Retinal pigment epithelial cell (primary cell): ENCODE measurements at regions not wholly inside any gene's neighbourhood (a gene's known extent, or its start where the extent isn't known, plus 50 kb on each side); places are given as distances from the start of the nearest gene placed in this dataset.
A peak's percentile ranks its signal among the peaks of the same experiment; 100 is the strongest.

Experiments used
- DNase-seq: peaks from one replicate; pipeline ENCODE4 v3.0.0-alpha.2; 2010; ENCODE audit warnings: low read depth
- H3K4me3 ChIP-seq: 2 replicates; pipeline ENCODE4 v1.5.1; 2011; ENCODE audit warnings: mild to moderate bottlenecking, low read length, control low read depth, moderate library complexity
- TF ChIP-seq, protein P1 (sequence below): conservative IDR thresholded peaks from 2 replicates; pipeline ENCODE4 v1.5.1; 2011; ENCODE audit warnings: low read depth, low read length, control low read depth, inconsistent platforms

DNA sequence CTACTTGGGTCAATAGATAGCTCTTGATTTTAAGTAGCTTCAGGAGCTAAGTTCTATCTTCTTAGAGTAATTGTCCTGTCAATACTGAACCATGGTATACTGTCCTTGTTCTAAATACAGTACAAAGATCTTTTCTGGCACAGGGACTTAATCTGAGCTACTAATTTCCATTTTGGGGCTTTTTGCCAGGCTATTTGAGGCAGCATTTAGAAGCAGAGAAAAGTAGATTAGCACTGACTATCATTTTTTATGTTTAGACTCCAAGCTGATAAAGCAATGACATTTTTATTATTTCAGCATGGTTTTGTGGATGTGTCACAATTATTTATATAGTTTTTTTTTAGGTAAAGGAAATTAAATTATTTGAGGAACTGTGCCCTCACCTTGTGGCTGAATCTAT lies 163.2 kb downstream of the FAT3 start:
- H3K4me3 ChIP-seq = no peak overlapping the region
- TF ChIP-seq, protein P1, sequence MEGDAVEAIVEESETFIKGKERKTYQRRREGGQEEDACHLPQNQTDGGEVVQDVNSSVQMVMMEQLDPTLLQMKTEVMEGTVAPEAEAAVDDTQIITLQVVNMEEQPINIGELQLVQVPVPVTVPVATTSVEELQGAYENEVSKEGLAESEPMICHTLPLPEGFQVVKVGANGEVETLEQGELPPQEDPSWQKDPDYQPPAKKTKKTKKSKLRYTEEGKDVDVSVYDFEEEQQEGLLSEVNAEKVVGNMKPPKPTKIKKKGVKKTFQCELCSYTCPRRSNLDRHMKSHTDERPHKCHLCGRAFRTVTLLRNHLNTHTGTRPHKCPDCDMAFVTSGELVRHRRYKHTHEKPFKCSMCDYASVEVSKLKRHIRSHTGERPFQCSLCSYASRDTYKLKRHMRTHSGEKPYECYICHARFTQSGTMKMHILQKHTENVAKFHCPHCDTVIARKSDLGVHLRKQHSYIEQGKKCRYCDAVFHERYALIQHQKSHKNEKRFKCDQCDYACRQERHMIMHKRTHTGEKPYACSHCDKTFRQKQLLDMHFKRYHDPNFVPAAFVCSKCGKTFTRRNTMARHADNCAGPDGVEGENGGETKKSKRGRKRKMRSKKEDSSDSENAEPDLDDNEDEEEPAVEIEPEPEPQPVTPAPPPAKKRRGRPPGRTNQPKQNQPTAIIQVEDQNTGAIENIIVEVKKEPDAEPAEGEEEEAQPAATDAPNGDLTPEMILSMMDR = no peak
- no peak for DNase-seq

DNA sequence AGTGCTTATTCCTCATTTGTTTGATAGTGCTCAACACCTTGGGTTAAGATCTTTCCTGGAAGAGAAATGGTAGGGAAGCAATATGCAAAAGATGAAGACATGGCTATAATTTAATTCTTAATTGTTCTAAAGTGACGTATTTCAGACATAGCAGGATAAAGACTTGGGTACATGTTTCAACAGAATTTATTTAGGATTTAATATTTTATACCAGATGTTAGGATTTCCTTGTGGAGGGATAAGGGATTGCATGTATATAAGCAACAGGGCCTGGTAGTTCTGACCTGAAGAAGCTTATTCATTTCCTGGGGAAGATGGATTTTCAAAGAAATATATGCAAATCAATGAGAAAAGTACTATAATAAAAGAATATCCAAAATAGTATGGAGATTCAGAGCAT lies 163.8 kb downstream of the FAT3 start:
- no peak overlapping the region for H3K4me3 ChIP-seq
- TF ChIP-seq, protein P1 = peak; percentile 42
- DNase-seq = no peak

DNA sequence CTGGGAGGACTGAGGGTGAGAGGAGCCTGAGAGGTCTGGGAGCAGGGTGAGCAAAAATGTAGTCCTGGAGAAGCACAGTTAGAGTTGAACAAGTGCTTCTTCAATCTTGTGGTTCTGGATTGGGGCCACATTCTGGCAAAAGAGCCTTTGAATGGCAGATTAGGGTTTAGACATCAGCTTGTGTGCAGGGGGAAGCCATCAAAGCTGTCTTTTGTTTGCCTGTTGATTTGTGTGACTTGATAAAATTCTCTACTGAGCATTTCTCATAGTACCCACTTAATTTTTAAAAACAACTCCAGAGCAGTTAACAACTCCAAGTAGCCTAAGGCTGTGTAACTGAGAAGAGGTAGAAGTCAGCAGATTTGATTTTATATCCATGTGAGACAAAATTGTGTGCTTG lies 166.2 kb downstream of the FAT3 start:
- no peak overlapping the region for H3K4me3 ChIP-seq
- no peak for DNase-seq
- TF ChIP-seq, protein P1 = no peak

DNA sequence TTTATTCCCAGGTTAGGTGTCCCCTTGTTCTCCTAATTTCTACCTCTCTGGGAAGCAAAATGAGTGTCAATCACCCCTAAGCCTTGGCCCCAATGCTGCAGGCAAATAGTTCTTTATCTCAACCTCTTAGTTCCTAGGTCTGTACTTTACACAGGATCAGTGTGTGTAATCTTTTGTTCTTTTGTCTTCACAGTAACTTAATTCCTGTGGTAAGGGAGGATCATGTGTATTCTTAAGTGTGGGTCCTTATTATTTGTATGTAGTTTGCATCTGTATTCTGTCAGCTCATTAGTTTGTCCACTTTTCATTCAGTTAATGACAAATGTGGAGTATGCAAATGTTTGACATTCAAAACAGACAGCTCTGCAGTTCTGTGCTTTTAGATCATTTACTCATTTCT lies 166.7 kb downstream of the FAT3 start:
- DNase-seq = no peak
- no peak overlapping the region for H3K4me3 ChIP-seq
- TF ChIP-seq, protein P1 = no peak

DNA sequence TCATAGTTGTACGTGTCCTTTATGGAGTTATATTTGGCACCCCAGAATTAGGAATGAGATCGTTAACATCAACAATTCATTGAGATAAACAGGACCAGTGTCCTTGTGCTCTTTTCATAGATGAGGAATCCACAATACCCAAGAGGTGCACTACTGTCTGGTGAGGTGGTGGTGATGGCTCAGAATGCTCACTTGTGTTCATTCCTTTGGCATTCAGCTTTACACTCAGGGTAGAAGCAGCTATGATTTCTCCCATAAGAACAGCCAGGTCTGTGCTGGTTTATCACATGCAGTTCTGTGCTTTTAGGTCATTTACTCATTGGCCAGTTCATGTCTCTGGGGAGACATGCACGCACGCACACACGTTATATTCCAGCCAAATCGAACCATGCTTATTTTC lies 167.2 kb downstream of the FAT3 start:
- no peak for DNase-seq
- no peak overlapping the region for H3K4me3 ChIP-seq
- TF ChIP-seq, protein P1 = no peak

DNA sequence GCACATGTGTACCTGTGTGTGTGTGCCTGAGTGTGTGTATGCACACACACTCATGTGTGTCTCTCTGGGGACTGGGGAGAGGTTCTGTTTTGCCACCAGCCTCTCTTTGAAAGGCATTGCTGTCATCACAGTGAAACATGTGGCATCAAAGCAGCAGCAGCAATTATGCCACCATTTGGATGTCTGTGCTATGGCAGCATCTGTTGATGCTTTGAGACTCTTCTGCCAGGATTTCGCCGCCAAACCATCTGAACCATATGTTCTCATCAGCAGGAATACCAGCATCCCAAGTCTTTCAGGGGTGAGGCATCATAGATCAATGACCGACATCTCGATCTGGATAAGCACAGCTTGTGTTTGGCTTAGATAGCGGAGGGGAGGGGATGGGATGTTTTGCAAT lies 168.6 kb downstream of the FAT3 start:
- TF ChIP-seq, protein P1 = no peak
- DNase-seq = no peak
- no peak overlapping the region for H3K4me3 ChIP-seq

DNA sequence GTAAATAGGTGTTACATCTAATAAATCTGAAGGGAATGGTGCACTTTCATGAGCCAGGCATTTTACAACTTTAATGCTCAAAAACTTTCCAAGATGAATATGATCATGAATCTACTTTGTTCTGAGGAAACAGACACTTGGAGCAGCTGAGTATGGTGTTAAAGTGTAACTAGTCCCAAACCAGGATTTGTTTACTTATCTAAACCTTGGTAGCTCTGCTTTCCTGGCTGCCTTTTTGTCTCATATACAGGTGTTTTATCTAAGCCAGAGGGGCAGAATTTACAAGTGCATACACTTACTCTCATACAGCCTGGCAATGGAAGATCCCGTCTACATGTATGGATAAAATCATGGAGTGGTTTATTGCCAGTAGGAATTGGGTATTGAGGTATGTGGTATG lies 171.5 kb downstream of the FAT3 start:
- TF ChIP-seq, protein P1 = no peak
- H3K4me3 ChIP-seq = no peak overlapping the region
- no peak for DNase-seq
